LNCAP (cell line): ENCODE measurements at regions not wholly inside any gene's neighbourhood (a gene's known extent, or its start where the extent isn't known, plus 50 kb on each side); places are given as distances from the start of the nearest gene placed in this dataset.

Experiments
- CTCF ChIP-seq: fragments of 450-650 bp; IDR thresholded peaks from 2 replicates; pipeline ENCODE4 v1.5.1; 2017; ENCODE audit warnings: mild to moderate bottlenecking

GRCh38 chr1:56295949-56296929, 283.1 kb downstream of the PLPP3 start:
- no peak for TF ChIP-seq CTCF

GRCh38 chr1:56291374-56291919, 287.9 kb downstream of the PLPP3 start:
- TF ChIP-seq CTCF = no peak

- no peak for TF ChIP-seq CTCF
Observed at GRCh38 chr1:56289260-56289659, 290.1 kb downstream of the PLPP3 start.

GRCh38 chr1:56287721-56288120, 291.6 kb downstream of the PLPP3 start:
- no peak for TF ChIP-seq CTCF

GRCh38 chr1:56286956-56287355, 292.4 kb downstream of the PLPP3 start:
- no peak for TF ChIP-seq CTCF

GRCh38 chr1:56286506-56286905, 292.9 kb downstream of the PLPP3 start:
- TF ChIP-seq CTCF = no peak

GRCh38 chr1:56285554-56286402, 293.6 kb downstream of the PLPP3 start:
- no peak for TF ChIP-seq CTCF
